ENCODE measurements at regions not wholly inside any gene's neighbourhood (a gene's known extent, or its start where the extent isn't known, plus 50 kb on each side); places are given as distances from the start of the nearest gene placed in this dataset.

DNA sequence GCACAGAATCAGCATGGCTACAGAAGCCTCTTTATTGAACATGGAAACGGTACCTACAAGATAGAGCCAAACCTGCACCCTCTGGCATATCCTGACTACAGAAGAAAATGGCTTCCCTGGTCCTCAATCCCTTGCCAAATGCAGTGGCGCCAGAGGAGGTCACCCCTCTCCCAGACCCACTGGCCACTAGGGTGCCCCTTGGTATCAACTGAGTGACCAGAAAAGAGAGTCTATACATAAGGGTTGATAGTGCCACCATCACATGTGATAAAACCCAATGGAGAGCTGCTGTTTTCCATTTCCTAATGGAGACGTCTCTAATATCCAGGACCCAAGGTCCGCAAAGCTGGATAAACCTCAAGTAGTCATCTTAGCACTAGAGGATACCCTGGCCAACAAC lies 52.7 kb upstream of the ALK start:
- DNase-seq, result no peak

DNA sequence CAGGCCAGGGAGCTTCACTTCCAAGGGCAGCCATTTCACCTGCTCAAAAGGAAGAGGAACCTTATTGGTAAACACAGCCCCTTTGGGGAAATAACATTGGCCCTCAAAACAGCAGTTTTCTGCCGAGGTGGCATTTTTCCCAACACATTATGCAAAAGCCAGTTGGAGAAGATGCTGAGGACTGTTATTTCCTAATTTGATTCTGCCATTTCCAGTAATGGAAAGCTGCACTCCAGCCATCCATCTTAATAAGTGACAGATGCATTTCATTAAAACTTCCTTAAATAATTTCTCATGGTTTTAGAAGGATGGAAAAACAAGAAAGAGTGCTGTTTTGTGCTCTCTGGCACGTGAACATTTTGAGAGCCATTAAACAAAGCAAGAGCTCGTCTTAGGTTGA lies 55.9 kb upstream of the ALK start:
- no peak for DNase-seq

DNA sequence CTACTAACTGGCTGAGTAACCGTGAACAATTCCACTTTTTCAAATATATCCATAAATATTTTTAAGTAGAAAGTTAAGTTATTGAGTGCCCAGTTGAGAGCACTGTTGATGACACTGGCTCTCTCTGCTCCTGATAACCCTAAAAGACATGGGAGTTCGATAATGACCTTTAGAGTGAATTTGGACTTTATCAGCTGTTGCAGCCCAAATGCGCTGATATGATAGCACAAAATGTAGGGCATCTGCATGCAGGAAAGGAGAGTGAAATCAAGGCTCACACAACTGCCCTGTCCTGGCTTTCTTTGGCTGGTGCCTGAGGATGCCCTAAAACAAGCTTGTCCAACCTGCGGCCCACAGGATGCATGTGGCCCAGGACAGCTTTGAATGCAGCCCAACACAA lies 60.0 kb upstream of the ALK start:
- DNase-seq, result no peak

DNA sequence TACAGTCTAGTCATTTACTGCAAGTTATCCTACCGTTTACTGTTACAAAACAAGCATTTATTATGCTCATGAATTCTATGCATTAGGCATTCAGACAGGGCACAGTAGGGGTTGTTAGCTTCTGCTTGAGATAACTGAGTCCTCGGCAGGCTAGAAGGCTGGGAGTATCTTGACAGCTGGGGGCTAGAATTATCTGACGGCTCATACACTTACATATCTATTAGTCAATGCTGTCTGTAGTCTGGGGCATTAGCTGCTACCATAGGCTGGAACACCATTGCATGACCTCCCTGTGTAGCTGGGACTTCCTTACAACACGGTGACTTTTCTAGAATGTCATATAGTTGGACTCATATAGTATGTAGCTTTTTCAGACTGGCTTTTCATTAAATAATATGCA lies 61.9 kb upstream of the ALK start:
- no peak for DNase-seq

DNA sequence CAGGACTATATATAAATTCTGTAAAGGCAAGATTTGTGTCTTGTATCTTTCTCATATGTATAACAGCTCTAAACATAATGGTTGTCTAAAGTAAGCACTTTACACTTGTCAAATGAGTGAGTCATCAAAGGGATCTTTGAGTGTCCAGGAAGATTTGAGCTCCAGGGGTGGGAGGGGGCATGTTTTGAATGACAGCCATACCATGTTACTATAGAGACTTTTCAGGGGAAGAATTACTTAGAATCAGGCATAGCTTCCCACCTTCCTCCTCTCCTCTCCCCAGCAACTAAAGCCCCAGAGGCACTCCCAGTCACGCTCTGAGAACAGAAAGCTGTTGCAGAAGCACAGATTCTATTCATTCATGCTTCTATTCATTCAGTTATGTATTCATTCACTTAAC lies 65.8 kb upstream of the ALK start:
- no peak for DNase-seq

DNA sequence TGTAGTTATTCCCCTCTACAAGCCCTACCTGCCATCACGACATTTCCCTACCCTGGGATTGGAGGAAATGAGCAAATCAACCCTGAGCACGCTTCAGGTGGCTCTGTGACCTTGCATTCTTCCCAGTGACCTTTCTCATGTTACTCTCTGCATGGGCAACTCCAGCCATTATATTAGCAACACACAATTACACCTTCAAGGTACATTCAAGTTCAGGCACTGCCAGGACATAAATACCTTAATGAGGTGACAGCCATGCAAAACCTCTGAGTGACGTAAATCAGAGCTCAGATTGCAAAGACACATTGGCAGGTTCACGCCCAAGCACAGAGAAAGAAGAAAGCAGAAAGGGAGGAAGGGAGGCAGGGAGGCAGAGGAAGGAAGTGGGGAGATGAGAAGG lies 68.7 kb upstream of the ALK start:
- DNase-seq, result no peak

DNA sequence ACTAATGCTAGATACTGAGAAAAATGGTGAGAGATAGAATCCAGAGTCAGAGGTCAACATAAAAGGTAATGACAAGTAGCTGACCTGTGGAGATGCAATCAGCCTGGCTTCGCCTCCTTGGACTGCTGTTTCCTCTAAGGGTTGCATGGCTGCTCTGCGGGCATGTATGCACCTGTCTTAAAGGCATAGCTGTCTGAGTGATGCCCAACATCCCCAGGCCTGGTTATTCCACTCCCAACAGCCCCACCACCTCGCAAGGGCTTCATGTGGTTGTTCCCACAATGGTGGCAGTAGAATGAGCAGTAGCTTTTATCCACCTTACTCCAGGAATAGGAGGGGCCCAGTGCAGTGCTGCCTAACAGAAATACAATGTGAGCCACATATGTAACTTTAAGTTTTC lies 69.7 kb upstream of the ALK start:
- no peak for DNase-seq

DNA sequence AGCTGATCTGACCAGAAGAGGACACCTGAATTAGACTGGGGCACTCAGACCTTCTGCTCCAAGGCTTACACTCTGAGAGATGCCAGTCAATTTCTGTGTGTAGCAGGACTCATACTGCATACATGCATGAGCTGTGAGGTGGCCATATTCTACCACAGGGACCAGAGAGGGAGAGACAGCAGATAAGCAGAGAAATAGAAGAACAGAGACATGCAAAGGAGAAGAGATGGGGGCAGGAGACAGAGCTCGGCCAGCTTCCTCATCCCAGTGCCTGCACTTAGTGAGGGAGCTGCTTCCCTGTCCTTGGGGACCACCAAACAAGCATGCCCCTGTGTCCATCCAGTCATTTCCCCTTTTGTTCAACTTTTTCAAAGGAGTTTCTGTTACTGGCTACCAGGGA lies 73.9 kb upstream of the ALK start:
- DNase-seq, result no peak

DNA sequence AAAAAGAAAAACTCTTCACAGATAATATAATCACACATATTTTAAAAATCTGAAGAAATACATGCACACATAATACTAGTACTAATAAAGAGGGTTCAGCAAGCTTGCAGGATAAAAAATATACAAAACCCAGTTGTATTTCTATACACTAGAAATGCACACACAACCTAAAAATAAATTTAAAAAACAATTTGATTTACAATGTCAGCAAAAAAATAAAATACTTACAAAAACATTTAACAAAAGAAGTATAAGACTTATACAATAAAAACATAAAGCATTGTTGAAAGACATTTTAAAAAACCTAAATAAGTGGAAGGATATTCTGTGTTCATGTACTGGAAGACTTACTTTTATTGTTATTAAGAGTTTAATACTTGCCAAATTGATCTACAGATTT lies 81.7 kb upstream of the ALK start:
- no peak for DNase-seq

DNA sequence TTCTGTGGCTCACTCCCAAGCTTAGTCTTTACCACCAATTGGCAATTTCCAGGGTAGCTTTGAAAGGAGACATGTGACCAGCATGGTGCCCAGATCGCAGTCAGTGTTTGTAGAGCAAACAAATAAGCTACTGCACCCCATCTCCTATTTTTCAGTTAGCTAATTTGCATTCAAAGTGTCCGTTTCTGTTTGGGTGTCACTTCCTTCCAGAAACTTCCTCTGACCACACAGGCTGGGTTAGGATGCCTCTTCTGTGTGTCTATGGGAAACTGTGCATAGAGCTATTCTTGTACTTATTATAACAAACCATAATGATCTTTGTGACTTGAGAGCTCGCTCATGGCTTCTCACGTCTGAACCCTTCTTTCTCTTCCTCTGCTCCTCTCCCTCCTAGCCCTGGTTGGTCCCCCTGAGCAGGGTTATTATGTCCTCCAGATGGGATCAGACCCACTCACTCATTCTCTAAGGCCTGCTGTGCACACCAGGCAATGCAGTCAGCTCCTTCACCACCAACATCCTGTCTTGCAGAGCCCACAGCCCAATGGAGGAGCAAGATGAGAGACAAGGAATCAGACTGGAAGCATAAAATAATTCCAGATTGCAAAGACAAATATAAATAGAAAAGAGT lies 101.2 kb upstream of the ALK start:
- DNase-seq, result no peak

DNA sequence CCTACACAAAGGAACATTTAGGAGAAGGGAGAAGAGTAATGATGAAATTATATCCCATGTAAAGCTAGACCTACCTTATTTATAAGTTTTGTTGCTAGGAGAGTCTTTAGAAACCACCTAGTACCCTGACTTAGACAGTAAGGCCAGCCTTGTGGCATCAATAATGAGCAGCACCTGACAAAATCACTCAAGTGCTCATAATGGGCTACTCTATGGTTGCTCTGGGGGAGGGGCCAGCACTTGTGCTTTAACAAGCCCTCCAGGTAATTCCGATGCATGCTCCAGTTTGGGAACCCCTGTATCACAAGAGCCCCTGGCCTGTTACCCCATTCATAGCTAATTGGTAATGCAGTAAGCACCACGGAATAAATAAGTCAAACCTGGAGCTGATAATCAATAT lies 102.9 kb upstream of the ALK start:
- no peak for DNase-seq

DNA sequence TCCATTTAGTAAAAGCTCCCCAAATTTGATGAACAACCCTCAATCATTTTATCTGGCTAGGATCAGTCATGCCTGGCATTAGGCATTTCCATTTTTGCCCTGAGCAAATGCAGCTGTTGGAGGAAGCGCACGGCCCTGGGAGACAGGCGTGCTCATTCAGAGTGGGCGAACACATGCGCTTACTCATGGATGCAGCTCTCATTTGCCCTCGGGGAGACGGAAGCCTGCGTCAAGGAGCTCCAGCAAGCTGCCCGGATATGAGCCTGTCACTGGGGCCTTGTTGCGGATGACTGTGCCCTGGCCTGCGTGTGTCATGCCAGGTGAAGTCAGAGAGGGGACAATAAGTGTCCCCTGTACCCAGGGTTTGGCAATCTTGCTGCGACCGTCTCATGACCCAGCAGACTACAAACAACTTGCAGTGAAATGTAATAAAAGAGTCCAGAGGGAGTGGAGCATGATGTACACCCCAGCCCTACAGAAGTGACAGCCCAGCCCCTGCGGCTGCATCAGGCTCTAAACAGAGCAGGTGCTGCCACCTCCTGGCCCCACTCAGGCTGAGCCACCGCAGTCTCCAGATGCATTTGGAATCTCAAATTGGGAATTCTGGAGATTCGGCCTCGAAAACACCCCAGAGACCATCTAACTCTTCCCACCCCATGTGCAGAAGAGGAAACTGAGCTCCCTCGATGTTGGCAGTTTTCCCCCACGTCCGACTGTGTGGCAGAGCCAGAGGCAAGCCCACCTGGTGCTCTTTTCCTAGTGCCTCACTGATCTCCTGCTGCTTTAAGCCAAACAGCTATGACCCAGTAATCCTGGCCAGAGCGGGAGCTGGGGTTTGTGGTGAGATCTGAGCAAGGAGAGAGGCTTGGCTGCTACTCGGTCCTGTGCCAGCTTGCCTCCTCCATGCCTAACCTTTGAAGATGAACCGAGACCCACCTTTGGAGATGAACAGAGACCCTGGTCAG lies 105.0 kb upstream of the ALK start:
- DNase-seq, result peak in 44 of 51 donors; percentile 4 to 72 (median 39)

DNA sequence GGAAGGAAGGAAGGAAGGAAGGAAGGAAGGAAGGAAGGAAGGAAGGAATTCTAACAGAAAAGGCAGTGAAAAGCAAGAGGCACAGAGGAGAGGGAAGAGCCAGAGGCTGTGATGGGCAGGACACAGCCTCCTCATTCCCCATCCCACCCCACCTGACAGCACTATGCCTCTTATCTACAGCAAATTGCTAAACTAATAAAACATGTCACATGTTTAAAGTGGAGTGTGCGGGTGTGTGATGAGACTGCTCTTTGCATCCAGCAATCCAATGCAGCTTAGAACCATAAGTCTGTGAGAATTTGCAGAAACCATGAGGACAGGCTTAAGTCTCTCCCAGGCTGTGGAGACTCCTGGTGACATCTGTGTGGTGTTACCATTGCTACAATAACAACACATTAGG lies 108.4 kb upstream of the ALK start:
- no peak for DNase-seq

DNA sequence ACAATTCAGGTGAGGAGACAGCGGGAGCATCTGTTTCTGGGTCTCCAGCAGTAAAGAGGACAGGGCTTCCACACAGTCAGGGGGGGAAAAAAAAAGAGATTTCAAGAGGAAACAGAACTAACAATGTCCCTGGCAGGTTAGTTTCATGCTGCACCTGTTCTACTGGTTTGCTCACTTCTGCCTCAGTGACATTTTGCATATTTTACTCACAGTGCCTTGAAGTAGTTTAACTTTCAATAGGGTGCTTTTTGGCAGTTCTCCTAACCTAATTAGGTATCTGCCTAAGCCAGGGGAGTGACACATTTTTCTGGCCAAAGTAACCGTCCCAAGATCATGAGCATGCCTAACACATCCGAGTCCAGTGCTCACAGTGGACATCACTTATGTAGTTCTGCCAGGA lies 109.0 kb upstream of the ALK start:
- DNase-seq, result no peak

DNA sequence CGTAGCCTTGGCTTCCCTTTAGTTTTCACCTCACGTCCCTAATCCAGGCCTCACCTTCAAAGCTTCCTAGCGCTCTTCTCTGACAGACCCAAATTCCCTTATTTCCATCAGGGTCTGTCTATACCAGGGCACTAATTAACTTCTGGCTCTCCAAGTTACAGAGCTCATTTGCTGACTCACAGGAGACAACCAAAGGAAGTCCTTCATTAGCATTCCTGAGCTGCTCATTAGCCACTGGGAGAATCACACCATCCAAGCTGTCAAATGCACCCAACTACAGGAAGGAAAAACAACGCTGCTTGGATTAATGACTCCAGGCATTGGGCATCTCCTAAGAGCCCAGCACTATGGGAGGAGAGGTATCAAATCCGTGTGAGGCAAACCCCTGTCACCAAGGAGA lies 109.8 kb upstream of the ALK start:
- DNase-seq, result no peak

DNA sequence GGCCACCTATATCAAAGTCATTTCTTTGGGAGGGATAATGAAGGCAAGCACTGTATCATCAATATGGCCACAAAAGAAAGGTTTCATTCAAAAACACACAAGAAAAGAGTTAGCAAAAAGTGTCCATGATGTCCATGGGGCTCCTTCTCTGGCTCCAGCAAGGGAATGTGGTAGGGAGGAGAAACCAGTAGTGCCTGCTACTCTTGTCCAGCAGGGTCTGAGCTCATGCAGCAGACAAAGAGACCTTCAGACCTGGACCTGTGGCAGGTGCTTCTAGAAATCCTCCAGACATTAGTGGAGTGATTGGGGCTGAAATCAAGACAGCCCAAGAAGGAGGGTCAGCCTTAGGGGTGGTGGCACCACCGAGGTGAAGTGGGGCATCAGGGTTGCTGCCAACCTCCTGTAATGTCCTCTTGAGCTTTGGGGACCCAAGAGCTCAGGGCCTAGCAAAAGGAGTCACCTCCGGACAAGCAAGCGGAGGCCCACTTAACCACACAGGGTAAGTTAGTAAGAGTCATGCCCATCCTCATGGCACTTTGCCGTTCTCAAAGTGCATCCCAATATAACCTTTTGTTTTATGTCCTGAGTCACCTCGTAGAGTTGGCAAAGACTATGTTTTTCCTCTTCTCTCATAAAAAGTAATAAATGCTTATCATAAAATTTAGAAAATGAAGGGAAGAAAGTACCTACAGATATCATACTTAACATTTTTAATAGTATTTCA lies 112.6 kb upstream of the YPEL5 start:
- DNase-seq, result no peak

DNA sequence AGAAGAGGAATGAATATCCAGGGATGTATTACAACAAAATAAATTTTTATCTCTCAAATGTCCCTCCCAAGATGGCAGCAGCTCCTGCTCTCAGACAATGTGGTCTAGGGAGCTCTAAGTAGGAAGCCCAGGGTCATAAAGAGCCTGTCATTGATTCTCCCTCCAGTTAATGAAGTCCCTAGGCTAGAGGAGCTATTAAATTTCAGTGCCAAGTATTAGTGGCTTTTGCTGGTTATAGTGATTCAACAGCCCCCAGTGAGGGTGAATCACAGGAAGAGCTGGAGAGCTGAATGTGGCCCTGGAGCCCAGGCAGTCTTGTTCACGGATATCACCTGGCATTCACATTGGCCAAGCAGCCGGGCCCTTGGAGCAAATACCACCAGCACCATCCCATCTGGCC lies 109.8 kb upstream of the YPEL5 start:
- no peak for DNase-seq

DNA sequence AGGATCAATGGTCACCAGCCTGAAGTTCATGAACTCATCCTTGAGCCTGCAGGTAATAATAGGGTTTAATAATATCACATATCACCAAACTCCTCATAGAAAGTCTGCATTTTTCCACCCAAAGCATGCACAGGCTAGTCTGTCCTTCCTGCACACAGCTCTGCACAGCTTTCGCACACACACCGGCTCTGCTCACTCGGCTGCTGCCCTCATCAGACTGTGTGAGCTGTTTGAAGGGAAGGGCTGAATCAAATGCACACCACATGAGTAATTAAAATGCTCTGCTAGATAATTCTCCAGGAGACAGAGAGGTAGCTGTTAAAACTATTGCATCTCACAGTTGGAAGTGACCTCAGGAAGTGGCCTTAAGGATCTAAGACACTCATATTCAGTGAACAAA lies 108.4 kb upstream of the YPEL5 start:
- DNase-seq, result no peak

DNA sequence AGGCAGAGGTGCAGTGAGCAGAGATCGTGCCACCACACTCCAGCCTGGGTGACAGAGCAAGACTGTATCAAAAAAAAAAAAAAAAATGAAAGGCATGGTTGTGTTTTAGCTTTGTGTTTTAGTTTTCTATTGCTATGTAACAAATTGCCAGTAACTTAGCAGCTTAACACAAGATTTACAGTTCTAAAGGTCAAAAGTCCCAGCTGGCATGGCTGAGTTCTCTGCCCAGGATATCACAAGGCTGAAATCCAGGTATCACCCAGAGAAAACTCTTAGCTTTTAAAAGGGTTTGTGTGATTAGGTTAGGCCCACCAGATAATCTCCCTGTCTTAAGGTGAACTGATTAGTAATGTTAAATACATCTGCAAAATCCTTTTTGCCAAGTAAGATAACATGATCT lies 107.7 kb upstream of the YPEL5 start:
- DNase-seq, result no peak

DNA sequence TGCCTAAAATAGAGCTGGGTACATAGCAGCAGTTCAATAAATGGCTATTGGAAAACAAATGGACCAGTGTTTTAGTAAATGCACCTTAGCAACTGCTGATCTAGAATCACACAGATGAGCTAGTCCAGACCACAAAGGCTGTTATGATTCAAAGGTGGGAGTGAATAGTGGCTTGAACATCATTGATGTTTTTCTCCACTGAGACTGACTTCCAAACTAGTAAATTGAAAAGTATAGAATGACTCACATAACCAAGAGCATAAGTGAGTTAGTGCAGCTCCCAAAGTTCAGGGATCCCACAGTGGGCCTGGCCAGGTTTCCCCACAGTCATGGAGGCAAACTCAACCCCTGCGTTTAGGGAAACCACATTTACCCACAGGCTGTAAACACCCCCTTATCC lies 106.7 kb upstream of the YPEL5 start:
- DNase-seq, result no peak

DNA sequence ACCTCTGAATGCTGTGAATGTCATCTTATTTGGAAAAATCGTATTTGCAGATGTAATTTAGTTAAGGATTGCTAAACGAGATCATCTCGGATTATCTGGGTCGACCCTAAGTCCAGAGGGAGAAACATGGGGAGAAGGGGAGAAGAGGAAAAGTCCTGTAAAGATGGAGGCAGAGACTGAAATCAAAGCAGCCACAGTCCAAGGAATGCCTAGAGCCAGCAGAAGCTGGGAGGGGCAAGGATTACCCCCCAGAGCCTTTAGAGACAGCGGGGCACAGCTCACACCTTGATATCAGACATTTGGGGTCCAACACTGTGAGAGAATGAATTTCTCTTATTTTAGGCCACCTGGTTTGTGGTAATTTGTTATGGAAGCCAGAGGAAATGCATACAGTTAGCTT lies 104.9 kb upstream of the YPEL5 start:
- no peak for DNase-seq

DNA sequence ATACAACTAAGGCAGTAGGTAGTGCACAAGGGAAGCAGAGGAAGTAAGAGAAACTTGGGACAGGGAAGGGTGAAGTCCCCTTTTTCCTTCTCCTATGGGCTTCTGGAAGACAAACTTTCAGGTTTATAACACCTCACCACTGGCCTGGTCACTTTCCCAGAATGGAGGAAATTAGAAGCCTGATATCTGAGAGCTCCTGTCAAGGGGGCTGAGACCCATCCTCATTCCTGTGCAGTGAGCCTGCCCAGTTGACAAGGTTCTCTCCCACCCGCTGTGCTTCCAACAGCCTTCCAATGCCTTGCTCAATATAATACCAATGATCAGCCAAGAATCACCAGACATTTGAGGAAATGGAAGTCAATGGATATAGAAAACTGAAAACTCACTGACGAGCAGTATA lies 100.4 kb upstream of the YPEL5 start:
- DNase-seq, result no peak

DNA sequence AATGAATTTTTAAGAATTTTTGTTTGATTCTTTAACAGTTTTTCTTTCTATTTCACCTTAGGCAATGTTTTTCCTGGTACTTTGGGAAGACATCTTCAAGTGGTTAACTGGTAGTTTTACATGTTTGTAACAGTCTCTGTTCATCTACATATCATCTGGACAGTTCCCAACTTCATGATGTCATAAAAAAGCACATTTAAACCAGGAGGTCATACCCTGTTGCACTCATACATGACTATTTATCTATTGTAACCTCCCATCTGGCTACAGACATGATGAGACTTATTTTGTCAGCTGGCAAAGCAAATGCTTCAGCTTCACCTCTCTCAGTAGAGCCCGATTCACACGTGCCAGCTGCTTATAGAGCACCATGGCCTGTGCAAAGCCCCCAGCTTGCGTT lies 99.8 kb upstream of the YPEL5 start:
- no peak for DNase-seq
